ENCODE measurements at regions not wholly inside any gene's neighbourhood (a gene's known extent, or its start where the extent isn't known, plus 50 kb on each side); places are given as distances from the start of the nearest gene placed in this dataset.
A peak's percentile ranks its signal among the peaks of the same experiment; 100 is the strongest.

DNA sequence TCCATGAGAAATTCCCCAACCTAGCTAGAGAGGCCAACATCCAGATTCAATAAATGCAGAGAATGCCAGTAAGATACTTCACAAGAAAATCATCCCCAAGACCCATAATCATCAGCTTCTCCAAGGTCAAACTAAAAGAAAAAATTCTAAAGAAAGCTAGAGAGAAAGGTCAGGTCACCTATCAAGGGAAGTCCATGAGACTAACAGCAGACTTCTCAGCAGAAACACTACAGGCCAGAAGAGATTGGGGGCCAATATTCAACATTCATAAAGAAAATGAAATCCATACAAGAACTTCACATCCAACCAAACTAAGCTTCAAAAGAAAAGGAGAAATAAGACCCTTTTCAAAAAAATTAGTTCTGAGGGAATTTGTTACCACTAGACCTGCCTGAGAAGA lies 118.8 kb upstream of the ANXA10 start:
- intact Hi-C loops (cut with DNase I) = no loop called here
- H3K9me3 ChIP-seq = peaks cover 0 to 69% (median 30%) of the 10 kb centered on the region in 12 donors
- no peak for DNase-seq
- ATAC-seq = no peak
- H3K36me3 ChIP-seq = no peaks in the 10 kb centered on the region
- H3K27ac ChIP-seq = no peak overlapping the region
- H3K27me3 ChIP-seq = no peaks in the 10 kb centered on the region
- no peaks in the 10 kb centered on the region for H3K4me1 ChIP-seq
- no peak overlapping the region for H3K4me3 ChIP-seq
- TF ChIP-seq, protein P1, sequence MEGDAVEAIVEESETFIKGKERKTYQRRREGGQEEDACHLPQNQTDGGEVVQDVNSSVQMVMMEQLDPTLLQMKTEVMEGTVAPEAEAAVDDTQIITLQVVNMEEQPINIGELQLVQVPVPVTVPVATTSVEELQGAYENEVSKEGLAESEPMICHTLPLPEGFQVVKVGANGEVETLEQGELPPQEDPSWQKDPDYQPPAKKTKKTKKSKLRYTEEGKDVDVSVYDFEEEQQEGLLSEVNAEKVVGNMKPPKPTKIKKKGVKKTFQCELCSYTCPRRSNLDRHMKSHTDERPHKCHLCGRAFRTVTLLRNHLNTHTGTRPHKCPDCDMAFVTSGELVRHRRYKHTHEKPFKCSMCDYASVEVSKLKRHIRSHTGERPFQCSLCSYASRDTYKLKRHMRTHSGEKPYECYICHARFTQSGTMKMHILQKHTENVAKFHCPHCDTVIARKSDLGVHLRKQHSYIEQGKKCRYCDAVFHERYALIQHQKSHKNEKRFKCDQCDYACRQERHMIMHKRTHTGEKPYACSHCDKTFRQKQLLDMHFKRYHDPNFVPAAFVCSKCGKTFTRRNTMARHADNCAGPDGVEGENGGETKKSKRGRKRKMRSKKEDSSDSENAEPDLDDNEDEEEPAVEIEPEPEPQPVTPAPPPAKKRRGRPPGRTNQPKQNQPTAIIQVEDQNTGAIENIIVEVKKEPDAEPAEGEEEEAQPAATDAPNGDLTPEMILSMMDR (IDR thresholded peaks at IDR 0.05) = no peak

DNA sequence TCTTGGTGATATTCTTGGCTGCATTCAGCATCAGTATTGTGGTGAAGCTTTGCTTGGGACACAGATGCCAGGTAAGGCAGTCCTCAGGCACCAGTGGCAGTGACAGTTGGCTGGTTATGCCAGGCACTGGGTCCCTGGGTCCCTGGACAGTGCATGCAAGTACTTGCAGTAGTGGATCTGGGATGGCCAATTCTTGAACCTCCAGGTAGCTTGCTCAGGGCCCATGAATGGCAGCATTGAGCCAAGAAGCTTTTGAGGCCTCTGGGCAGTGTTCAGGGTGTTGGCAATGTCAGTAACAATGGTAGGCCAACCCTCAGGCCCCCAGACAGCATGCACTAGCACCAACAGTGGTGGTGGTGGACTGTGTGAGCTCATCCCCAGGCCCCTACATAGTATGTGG lies 106.8 kb upstream of the ANXA10 start:
- H3K9me3 ChIP-seq = peaks cover 0 to 28% (median 11%) of the 10 kb centered on the region in 12 donors
- no peaks in the 10 kb centered on the region for H3K4me1 ChIP-seq
- TF ChIP-seq, protein P1 (IDR thresholded peaks at IDR 0.05) = no peak
- TF ChIP-seq POLR2A (IDR thresholded peaks at IDR 0.05) = no peak
- DNase-seq (no peak), ATAC-seq (peak in 1 of 4 donors; percentile 15)
- intact Hi-C loops (cut with DNase I) = no loop called here
- no peak overlapping the region for H3K27ac ChIP-seq
- no peak overlapping the region for H3K4me3 ChIP-seq
- no peaks in the 10 kb centered on the region for H3K36me3 ChIP-seq
- no peaks in the 10 kb centered on the region for H3K27me3 ChIP-seq

DNA sequence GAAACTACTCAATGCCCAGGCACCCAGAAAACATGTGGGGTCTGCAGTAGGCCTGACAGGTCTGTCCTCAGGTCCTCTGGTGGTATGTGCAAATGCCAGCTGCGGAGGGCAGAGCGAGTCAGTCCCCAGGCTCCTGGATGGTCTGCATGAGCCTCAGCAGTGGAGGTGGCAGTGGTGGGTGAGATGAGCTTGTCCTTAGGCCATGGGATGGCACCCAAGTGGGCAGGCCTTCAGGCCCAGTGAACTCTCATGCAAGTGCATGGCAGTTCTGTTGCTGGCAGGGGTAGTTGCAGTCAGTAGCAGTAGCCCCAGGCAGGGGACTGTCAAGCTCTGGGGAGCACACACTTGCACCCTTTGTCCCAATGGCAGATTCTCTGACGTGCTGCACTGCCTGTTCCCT lies 106.3 kb upstream of the ANXA10 start:
- no peak overlapping the region for H3K4me3 ChIP-seq
- no peak overlapping the region for H3K27ac ChIP-seq
- peaks cover 0 to 28% (median 8%) of the 10 kb centered on the region in 12 donors for H3K9me3 ChIP-seq
- intact Hi-C loops (cut with DNase I) = no loop called here
- H3K27me3 ChIP-seq = no peaks in the 10 kb centered on the region
- WGBS, 4 donors = 83 to 89% (median 85%) methylated on average over 1 to 3 of the region's 3 CpGs
- no peak for TF ChIP-seq POLR2A (IDR thresholded peaks at IDR 0.05)
- TF ChIP-seq, protein P1 (IDR thresholded peaks at IDR 0.05) = no peak
- ATAC-seq (peak in 1 of 4 donors; percentile 29), DNase-seq (no peak)
- H3K4me1 ChIP-seq = no peaks in the 10 kb centered on the region
- no peaks in the 10 kb centered on the region for H3K36me3 ChIP-seq

DNA sequence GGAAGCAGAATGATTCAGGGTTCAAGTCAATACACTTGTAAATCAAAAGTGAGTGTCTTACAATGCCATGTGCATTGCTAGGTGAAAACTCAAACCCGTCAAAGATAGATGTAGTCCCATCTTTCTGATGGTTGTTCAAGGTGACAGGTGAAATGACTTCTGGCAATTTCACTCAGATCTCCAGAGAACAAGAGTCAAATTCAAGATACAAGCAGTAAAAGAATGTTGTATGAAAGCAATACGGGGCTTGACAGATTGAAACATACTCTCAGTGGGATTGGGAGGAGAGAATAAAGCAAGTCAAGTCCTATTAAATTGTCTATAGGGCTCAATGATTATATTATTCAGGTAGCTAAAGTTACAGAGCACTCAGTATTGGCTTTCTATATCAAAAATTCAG lies 105.1 kb upstream of the ANXA10 start:
- 79 to 89% (median 82%) methylated on average over 2 of the region's 2 CpGs for WGBS, 4 donors
- TF ChIP-seq POLR2A (IDR thresholded peaks at IDR 0.05) = no peak
- TF ChIP-seq, protein P1 (IDR thresholded peaks at IDR 0.05) = no peak
- Histone ChIP-seq H3K27me3 (no peaks in the 10 kb centered on the region), H3K4me1 (no peaks in the 10 kb centered on the region), H3K4me3 (no peak overlapping the region), H3K9me3 (peaks cover 0 to 21% (median 4%) of the 10 kb centered on the region in 12 donors), H3K36me3 (no peaks in the 10 kb centered on the region), H3K27ac (no peak overlapping the region)
- DNase-seq = no peak
- intact Hi-C loops (cut with DNase I) = no loop called here
- no peak for ATAC-seq

Measured in heart left ventricle (tissue), 16 donors.